ENCODE measurements at regions not wholly inside any gene's neighbourhood (a gene's known extent, or its start where the extent isn't known, plus 50 kb on each side); places are given as distances from the start of the nearest gene placed in this dataset.

DNA sequence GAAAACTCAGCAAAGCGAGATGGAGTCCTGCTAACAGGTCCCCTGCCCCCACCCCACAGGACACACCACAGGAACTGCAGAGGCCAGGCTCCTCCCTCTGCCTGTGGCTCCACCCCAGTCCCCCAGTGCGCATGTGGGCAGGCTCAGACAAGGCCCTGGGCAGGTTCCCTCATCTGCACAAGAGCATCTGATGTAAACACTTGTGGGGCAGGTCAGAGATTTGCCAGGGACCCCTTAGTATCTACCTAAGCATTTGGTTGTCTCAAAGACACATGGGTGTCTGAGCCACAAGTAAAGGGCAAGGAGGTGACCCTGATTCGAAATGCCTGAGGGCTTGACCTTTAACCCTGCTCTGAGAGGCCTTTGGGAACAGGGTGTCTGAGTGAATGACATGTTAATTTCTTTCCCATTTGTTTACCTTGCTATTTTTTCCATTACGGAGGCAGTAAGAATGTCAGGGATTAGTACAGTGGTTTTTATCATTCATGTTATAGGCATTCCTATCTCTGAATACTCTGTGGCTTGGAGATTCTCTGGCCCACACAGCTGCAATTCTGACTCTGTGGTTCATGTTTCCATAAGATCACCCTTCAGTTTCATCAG lies 85.3 kb downstream of the ZNF518B start:
- H3K27me3 Mint-ChIP-seq (ENCODE audit: low read depth), result no peaks in the 10 kb centered on the region
- no peak overlapping the region for H3K27ac Mint-ChIP-seq
- TF ChIP-seq, protein P1, sequence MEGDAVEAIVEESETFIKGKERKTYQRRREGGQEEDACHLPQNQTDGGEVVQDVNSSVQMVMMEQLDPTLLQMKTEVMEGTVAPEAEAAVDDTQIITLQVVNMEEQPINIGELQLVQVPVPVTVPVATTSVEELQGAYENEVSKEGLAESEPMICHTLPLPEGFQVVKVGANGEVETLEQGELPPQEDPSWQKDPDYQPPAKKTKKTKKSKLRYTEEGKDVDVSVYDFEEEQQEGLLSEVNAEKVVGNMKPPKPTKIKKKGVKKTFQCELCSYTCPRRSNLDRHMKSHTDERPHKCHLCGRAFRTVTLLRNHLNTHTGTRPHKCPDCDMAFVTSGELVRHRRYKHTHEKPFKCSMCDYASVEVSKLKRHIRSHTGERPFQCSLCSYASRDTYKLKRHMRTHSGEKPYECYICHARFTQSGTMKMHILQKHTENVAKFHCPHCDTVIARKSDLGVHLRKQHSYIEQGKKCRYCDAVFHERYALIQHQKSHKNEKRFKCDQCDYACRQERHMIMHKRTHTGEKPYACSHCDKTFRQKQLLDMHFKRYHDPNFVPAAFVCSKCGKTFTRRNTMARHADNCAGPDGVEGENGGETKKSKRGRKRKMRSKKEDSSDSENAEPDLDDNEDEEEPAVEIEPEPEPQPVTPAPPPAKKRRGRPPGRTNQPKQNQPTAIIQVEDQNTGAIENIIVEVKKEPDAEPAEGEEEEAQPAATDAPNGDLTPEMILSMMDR (IDR thresholded peaks at IDR 0.05; ENCODE audit: unreplicated experiment in 3 of 3), result no peak
- no peaks in the 10 kb centered on the region for H3K36me3 Mint-ChIP-seq (ENCODE audit: low read depth)
- no peaks in the 10 kb centered on the region for H3K4me1 Mint-ChIP-seq
- H3K4me3 Mint-ChIP-seq, result no peak overlapping the region
- no peaks in the 10 kb centered on the region for H3K9me3 Mint-ChIP-seq

DNA sequence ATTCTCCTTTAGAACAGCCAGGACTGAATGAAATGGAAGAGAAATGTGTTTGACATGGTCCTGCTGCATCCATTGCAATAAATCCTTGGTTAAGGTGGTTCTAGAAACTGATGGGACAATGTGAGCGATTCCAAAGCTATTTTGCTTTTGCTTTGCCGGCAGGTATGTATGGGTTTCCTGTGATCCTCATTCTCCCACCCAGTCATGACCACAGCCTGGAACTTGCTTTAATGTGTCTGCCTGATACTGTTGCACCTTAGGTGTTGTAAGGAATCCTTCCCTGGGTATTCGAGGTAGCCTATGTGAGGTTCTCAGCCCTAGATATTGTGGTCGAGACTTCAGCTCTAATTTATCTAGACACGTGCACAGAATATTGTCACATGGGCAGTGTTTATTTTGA lies 86.1 kb downstream of the ZNF518B start:
- Mint-ChIP-seq H3K9me3 (no peaks in the 10 kb centered on the region), H3K36me3 (ENCODE audit: low read depth) (no peaks in the 10 kb centered on the region), H3K4me1 (no peaks in the 10 kb centered on the region), H3K27me3 (ENCODE audit: low read depth) (no peaks in the 10 kb centered on the region), H3K27ac (no peak overlapping the region), H3K4me3 (no peak overlapping the region)
- TF ChIP-seq, protein P1 (IDR thresholded peaks at IDR 0.05; ENCODE audit: unreplicated experiment in 3 of 3), result no peak

DNA sequence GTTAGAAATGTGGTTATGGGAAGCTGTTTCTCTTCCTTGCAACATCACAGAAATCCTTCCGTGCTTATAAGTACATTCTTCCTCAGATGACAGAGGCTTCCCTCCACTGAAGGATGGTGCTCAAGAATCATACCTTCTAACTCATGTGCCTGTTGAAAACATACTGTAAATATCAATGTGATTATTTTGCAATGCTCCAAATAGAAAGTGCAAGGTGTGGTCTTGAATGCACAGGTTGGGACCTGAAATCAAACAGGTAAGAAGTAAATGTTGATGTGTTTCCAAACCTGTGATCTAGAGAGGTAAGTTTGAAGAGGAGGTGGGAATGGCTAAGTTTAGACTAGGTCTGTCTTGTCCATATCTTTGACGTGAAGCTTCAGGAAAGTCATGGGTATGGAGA lies 87.7 kb downstream of the ZNF518B start:
- no peaks in the 10 kb centered on the region for H3K4me1 Mint-ChIP-seq
- no peak overlapping the region for H3K4me3 Mint-ChIP-seq
- H3K9me3 Mint-ChIP-seq, result no peaks in the 10 kb centered on the region
- H3K27me3 Mint-ChIP-seq (ENCODE audit: low read depth), result no peaks in the 10 kb centered on the region
- no peaks in the 10 kb centered on the region for H3K36me3 Mint-ChIP-seq (ENCODE audit: low read depth)
- no peak overlapping the region for H3K27ac Mint-ChIP-seq
- TF ChIP-seq, protein P1 (IDR thresholded peaks at IDR 0.05; ENCODE audit: unreplicated experiment in 3 of 3), result no peak

DNA sequence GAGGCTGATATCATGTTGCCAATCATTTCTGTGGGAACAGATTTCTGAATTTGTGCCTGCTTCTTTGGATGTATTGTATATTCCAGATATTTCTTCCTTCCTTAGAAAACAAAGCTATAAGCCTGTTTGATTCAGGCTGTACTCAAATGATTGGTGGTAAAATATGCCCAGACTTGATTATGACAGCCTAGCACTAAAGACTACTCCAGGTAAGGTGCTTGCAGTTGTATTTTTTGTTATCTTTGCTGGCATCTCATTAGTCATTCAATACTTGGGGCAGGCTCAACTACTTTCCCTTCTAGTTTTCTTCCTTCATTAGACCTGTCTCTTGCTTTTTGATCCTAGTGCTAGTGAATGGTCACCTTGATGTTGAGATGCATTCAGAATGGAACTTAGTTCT lies 90.6 kb downstream of the ZNF518B start:
- Mint-ChIP-seq H3K27ac (no peak overlapping the region), H3K4me3 (no peak overlapping the region), H3K4me1 (no peaks in the 10 kb centered on the region), H3K9me3 (no peaks in the 10 kb centered on the region), H3K27me3 (ENCODE audit: low read depth) (no peaks in the 10 kb centered on the region), H3K36me3 (ENCODE audit: low read depth) (no peaks in the 10 kb centered on the region)
- TF ChIP-seq, protein P1 (IDR thresholded peaks at IDR 0.05; ENCODE audit: unreplicated experiment in 3 of 3), result no peak

DNA sequence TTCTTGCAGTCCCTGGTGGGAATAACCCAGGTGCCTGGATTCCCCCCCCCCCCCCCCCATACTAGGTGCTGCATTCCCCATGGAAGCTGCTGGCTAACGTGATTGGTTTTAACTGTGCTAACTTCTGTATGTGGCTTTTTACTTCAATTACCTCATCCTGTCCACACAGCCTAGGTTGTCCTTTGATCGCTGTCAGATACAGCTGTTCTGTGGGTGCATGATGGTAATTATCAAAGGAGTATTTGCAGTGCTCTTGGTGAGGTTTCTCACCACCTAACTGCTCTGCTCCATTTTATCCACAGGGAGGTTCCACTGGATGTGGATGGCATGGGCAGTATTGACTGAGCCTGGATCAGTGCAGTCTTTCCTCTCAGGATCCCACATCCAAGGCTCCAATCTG lies 93.0 kb downstream of the ZNF518B start:
- TF ChIP-seq, protein P1 (IDR thresholded peaks at IDR 0.05; ENCODE audit: unreplicated experiment in 3 of 3), result no peak
- Mint-ChIP-seq H3K4me3 (no peak overlapping the region), H3K27me3 (ENCODE audit: low read depth) (no peaks in the 10 kb centered on the region), H3K27ac (no peak overlapping the region), H3K9me3 (no peaks in the 10 kb centered on the region), H3K36me3 (ENCODE audit: low read depth) (no peaks in the 10 kb centered on the region), H3K4me1 (no peaks in the 10 kb centered on the region)

DNA sequence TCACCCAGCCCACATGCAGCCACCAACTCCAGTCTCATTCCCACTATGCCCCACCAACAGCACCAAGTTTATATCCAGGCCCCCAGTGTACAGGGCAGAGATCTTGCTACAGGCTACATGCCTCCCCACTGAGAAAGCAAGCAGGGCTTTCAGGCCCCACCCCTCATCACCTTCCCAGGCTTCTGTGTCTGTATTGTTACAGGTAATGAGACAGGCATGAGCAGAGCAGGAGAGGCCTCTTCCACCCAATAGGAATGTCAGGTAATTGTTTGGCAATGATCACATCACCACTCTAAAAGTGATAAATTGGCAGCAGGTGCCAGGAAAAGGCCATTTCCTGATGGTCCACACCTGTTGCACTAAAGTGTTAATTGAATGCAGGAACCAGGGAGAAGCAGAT lies 102.5 kb downstream of the ZNF518B start:
- peaks cover 2% of the 10 kb centered on the region for H3K9me3 Mint-ChIP-seq
- no peak overlapping the region for H3K27ac Mint-ChIP-seq
- H3K36me3 Mint-ChIP-seq (ENCODE audit: low read depth), result no peaks in the 10 kb centered on the region
- H3K4me1 Mint-ChIP-seq, result no peaks in the 10 kb centered on the region
- TF ChIP-seq, protein P1 (IDR thresholded peaks at IDR 0.05; ENCODE audit: unreplicated experiment in 3 of 3), result no peak
- H3K27me3 Mint-ChIP-seq (ENCODE audit: low read depth), result peaks cover 16% of the 10 kb centered on the region
- H3K4me3 Mint-ChIP-seq, result no peak overlapping the region
